ENCODE measurements at regions not wholly inside any gene's neighbourhood (a gene's known extent, or its start where the extent isn't known, plus 50 kb on each side); places are given as distances from the start of the nearest gene placed in this dataset.

DNA sequence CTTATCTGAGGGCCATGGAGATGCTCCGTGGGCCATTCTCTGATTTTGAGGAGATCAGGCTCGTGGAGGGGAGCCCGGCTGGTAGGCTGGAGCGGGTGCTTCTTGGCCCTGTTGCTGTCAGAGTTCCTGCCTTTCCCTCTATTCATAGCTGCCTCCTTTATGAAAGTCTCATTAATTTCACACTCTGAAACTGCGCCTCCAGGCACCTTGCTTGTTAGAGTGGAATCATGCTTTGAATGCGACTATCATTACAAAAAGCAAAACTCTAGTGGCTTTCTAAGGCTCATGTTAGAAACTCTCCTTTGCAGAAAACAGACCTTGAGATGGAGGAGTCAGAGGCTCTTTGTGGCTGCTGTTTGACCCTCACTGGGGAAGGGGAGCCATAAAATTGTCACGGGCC is 131.0 kb upstream of the SNTG2 start:
- DNase-seq (ENCODE audit: extremely low spot score), result no peak
- Histone ChIP-seq H3K4me1 (ENCODE audit: insufficient read depth) (no peaks in the 10 kb centered on the region), H3K36me3 (ENCODE audit: insufficient read depth) (no peaks in the 10 kb centered on the region), H3K4me3 (ENCODE audit: low read depth, low read length) (no peak overlapping the region), H3K27ac (ENCODE audit: low read depth) (no peak overlapping the region)
- WGBS, result 92% methylated on average over 7 of the region's 7 CpGs

DNA sequence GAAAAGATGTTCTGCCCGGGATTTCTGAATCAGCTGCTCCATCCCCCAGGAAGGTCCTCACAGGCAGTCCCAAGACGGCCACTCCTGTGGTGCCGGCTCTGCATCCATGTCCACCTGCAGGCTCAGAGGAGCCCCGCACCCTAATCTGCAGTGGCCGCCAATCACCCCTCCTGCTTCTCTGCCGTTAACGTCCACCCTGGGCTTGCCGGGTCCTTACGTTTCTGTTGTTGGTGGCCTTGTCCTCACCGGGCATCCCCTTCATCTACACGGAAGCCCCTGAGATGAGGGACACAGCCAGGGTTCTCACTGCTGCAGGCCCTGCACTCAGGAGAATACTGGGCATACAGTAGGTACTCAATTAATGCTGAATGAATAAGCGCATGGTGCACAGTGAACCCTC is 131.5 kb upstream of the SNTG2 start:
- WGBS, result 91% methylated on average over 12 of the region's 12 CpGs
- no peak for DNase-seq (ENCODE audit: extremely low spot score)

DNA sequence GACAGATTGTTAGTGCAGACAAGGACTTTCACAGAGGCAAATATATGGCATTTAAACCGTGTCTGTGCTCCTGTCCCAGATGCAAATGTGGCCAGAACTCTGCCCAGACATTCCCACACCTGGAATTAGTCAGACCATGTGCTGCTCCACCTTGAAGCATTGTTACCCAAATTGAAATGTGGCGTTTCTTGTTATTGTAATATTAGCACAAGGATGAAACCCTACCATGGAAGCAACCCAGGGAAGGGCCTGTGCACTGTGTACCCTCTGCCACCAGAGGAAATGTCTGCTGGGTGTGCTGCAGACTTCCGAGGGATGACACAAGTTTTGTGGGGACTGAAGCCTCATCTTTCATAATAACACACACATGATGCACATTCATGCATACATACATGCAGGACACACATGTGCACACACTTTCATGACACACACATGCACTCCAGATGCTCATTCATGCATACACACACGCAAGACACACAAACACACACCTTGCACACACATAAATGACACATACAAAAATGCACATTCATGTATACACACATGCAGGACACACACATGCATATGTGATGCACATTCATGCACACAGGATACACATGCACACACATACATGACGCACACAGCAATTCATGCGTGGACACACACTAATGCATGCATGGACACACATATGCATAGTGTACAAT is 133.2 kb upstream of the SNTG2 start:
- H3K4me3 ChIP-seq (ENCODE audit: low read depth, low read length), result no peak overlapping the region
- DNase-seq (ENCODE audit: extremely low spot score), result no peak
- H3K36me3 ChIP-seq (ENCODE audit: insufficient read depth), result no peaks in the 10 kb centered on the region
- no peak overlapping the region for H3K27ac ChIP-seq (ENCODE audit: low read depth)
- WGBS, result 83% methylated on average over 6 of the region's 6 CpGs
- H3K4me1 ChIP-seq (ENCODE audit: insufficient read depth), result no peaks in the 10 kb centered on the region

More for the DNA sequence above, 131.5 kb upstream of the SNTG2 start:
- Histone ChIP-seq H3K4me1 (ENCODE audit: insufficient read depth) (no peaks in the 10 kb centered on the region), H3K36me3 (ENCODE audit: insufficient read depth) (no peaks in the 10 kb centered on the region), H3K27ac (ENCODE audit: low read depth) (no peak overlapping the region), H3K4me3 (ENCODE audit: low read depth, low read length) (no peak overlapping the region)

DNA sequence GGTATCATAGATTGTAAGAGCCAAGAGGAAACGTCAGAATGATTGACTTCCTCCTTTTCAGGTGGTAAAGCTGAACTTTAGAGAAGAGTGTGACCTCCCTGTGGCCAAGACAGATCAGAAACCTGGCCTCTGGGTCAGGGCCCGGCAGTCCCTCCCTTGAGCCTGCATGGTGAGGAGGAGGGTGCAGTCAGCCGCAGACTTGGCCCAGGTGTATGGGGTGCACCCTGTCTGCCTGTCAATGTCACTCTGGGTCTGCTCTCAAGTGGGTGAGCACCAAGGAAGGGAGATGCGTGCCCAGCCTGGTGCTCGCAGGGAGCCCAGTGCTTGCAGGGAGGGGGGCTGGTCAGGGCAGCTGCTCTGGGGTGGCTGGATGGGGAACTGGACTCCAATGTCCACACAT is 134.4 kb upstream of the SNTG2 start:
- WGBS, result 85% methylated on average over 5 of the region's 5 CpGs
- no peak for DNase-seq (ENCODE audit: extremely low spot score)
- no peaks in the 10 kb centered on the region for H3K4me1 ChIP-seq (ENCODE audit: insufficient read depth)
- H3K36me3 ChIP-seq (ENCODE audit: insufficient read depth), result no peaks in the 10 kb centered on the region
- no peak overlapping the region for H3K27ac ChIP-seq (ENCODE audit: low read depth)
- H3K4me3 ChIP-seq (ENCODE audit: low read depth, low read length), result no peak overlapping the region

DNA sequence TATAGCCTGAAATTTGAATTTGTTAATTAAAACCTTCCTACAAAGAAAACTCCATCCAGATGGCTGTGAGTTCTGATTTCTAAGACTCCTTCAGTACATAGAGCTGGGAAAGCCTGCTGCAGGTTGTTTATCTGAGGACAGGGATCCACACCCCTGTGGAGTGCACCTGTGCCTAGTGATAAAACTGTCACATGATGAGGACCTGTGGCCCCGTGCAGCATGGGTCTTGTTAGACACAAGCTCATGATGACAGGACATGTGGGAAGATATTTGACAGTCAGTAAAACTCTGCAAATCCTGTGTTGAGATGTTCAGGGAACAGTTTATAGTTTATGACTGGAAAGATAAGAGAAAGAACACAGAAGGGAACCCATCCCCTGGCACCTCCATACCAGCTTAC is 133.2 kb upstream of the TMEM18 start:
- Histone ChIP-seq H3K36me3 (ENCODE audit: insufficient read depth) (no peaks in the 10 kb centered on the region), H3K4me3 (ENCODE audit: low read depth, low read length) (no peak overlapping the region), H3K4me1 (ENCODE audit: insufficient read depth) (no peaks in the 10 kb centered on the region), H3K27ac (ENCODE audit: low read depth) (no peak overlapping the region)
- 21% methylated on average over 1 of the region's 1 CpG for WGBS
- no peak for DNase-seq (ENCODE audit: extremely low spot score)

DNA sequence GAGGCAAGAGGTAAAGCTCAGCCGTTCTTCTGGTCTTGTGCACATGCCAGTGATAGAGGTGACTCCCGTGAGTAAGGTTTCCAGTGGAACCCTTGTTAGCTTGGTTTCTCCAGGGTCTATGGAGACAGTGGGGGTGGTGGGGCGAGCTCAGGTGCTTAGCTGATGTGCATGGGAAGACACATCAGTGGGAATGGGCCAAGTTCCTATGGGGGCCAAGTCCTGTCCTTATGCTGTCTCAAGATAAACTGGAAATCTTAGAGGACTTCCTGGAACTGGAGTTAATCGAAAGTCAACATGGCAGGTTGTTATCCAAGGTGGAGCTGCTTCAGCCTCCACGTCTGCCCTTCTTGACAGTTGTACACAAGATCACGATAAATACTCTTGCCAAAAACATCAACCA is 130.1 kb upstream of the TMEM18 start:
- H3K4me1 ChIP-seq (ENCODE audit: insufficient read depth), result no peaks in the 10 kb centered on the region
- H3K27ac ChIP-seq (ENCODE audit: low read depth), result no peak overlapping the region
- WGBS, result 82% methylated on average over 6 of the region's 6 CpGs
- no peak for DNase-seq (ENCODE audit: extremely low spot score)
- no peak overlapping the region for H3K4me3 ChIP-seq (ENCODE audit: low read depth, low read length)
- H3K36me3 ChIP-seq (ENCODE audit: insufficient read depth), result no peaks in the 10 kb centered on the region

DNA sequence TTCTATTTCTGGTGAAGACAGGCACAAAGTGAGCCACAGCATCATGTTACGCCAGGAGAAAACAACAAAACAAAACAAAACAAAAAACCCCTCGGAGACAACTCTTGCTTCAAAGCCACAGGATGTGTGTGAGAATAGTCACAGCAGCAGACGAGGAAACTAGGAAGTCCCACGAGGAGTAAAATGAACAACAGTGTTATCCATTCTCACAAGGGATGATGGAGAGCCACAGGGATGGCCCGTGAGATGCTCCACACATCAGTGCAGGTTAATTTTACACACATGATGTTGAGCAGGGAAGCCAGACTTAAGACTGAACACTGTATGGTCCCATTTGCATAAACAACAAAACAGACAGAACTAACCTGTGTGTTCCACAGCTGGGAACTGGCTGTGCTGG is 128.5 kb upstream of the TMEM18 start:
- no peak for DNase-seq (ENCODE audit: extremely low spot score)
- H3K27ac ChIP-seq (ENCODE audit: low read depth), result no peak overlapping the region
- WGBS, result 77% methylated on average over 5 of the region's 5 CpGs
- no peaks in the 10 kb centered on the region for H3K36me3 ChIP-seq (ENCODE audit: insufficient read depth)
- H3K4me1 ChIP-seq (ENCODE audit: insufficient read depth), result no peaks in the 10 kb centered on the region
- no peak overlapping the region for H3K4me3 ChIP-seq (ENCODE audit: low read depth, low read length)

DNA sequence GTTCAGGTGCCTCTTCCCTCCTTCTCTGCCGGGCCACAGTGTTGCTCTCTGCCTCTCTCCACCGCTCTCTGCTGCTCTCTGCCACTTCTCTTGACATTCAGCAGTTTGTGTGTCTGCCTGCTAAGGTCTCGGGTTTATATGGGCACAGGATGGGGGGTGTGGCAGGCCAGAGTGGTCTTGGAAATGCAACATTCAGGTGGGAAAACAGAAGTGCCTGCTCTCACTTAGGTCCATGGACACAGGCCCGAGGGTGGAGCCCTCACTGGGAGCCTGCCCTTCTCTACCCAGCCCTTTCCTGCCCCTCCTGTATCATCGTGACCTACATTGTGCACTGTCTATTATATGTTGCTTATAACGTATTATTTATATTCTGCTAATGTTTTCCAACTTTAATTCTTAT is 120.8 kb upstream of the TMEM18 start:
- WGBS, result 60% methylated on average over 6 of the region's 6 CpGs
- Histone ChIP-seq H3K4me1 (ENCODE audit: insufficient read depth) (no peaks in the 10 kb centered on the region), H3K36me3 (ENCODE audit: insufficient read depth) (no peaks in the 10 kb centered on the region), H3K4me3 (ENCODE audit: low read depth, low read length) (no peak overlapping the region), H3K27ac (ENCODE audit: low read depth) (no peak overlapping the region)
- DNase-seq (ENCODE audit: extremely low spot score), result no peak

DNA sequence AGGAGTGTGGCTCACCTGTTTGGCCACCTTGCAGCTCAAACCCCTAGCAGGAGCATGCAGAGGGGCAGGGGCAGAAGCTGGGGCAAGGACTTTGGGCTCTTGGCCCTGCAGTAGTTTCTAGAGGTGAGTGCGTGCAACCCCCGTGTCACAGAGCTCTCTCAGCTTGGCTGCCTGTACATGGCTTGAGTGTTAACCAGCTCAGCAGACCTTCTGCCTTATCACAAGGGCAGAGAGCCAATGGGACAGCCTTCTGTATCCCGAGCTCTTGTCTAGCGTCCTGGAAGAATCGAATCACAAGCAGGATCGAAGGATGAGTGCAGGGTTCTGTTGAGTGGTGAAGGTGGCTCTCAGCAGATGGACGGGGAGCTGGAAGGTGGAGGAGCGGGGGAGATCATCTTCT is 120.3 kb upstream of the TMEM18 start:
- WGBS, result 65% methylated on average over 8 of the region's 8 CpGs

DNA sequence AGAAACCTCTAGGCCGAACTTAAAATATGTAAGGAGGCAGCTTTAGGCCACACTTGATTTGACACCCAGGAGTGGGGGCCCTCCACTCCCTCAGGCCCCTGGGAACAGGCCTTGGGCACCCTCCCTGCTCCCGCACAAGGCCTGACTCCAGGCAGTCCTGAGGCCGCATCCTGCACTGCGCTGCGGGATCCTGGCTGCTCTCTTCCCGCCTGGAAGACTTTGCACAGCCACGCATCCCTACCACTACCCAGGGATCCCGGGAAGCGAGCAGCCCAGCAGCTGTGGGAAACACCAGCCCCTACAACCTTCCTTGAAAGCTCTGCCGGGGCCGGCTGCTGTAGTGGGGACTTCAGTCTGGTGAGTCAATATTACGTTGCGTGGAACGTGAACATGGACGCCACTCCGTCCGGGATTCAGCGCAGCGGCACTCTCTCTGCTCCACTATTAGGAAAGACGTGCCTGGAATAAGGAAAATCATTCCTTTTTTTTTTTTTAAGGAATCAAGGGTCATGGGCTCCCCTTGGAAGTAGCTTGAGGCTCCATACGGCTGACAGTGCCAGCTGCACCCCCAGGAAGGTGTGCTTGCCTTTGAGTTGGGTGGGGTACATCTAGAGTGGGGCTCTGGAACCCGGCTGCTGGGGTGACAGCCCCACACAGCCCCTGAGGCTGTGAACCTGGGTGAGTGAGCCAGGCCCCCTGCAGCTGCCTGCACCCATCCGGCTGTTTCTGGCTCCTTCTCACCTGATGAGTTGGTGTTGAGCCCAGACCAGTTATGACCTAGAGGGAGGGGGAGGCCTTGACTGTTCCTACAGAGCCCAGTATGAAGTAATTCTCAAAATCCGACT is 119.2 kb upstream of the TMEM18 start:
- no peak overlapping the region for H3K4me3 ChIP-seq (ENCODE audit: low read depth, low read length)
- no peaks in the 10 kb centered on the region for H3K4me1 ChIP-seq (ENCODE audit: insufficient read depth)
- DNase-seq (ENCODE audit: extremely low spot score), result no peak
- no peak overlapping the region for H3K27ac ChIP-seq (ENCODE audit: low read depth)
- H3K36me3 ChIP-seq (ENCODE audit: insufficient read depth), result no peaks in the 10 kb centered on the region
- 88% methylated on average over 24 of the region's 24 CpGs for WGBS

More for the DNA sequence above, 120.3 kb upstream of the TMEM18 start:
- Histone ChIP-seq H3K36me3 (ENCODE audit: insufficient read depth) (no peaks in the 10 kb centered on the region), H3K4me1 (ENCODE audit: insufficient read depth) (no peaks in the 10 kb centered on the region), H3K4me3 (ENCODE audit: low read depth, low read length) (no peak overlapping the region), H3K27ac (ENCODE audit: low read depth) (no peak overlapping the region)
- DNase-seq (ENCODE audit: extremely low spot score), result no peak

DNA sequence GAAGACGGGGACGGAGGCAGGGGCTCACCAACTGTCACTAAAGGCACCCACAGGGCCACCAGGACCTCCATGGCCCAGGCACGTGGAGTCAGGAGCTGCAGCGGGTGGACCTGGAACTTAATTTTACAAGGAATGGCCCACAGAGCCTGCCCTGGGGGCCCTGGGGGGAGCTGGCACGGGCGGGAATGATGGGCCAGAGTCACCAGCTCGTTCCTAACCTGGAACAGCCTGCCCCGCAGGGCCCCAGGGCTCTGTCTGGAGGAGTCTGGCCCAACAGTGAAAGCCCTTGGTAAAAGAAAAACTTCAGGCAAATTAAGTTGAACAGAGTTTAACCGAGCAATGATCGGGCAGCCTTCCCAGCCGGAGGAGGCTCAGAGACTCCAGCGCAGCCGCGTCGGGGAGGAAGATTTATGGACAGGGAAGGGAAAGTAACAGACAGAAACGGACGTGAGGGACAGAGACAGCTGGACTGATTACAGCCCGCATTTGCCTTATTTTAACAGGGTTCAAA is 118.4 kb upstream of the TMEM18 start:
- H3K4me3 ChIP-seq (ENCODE audit: low read depth, low read length), result no peak overlapping the region
- H3K36me3 ChIP-seq (ENCODE audit: insufficient read depth), result no peaks in the 10 kb centered on the region
- H3K27ac ChIP-seq (ENCODE audit: low read depth), result no peak overlapping the region
- H3K4me1 ChIP-seq (ENCODE audit: insufficient read depth), result no peaks in the 10 kb centered on the region
- WGBS, result 63% methylated on average over 18 of the region's 18 CpGs
- DNase-seq (ENCODE audit: extremely low spot score), result no peak

DNA sequence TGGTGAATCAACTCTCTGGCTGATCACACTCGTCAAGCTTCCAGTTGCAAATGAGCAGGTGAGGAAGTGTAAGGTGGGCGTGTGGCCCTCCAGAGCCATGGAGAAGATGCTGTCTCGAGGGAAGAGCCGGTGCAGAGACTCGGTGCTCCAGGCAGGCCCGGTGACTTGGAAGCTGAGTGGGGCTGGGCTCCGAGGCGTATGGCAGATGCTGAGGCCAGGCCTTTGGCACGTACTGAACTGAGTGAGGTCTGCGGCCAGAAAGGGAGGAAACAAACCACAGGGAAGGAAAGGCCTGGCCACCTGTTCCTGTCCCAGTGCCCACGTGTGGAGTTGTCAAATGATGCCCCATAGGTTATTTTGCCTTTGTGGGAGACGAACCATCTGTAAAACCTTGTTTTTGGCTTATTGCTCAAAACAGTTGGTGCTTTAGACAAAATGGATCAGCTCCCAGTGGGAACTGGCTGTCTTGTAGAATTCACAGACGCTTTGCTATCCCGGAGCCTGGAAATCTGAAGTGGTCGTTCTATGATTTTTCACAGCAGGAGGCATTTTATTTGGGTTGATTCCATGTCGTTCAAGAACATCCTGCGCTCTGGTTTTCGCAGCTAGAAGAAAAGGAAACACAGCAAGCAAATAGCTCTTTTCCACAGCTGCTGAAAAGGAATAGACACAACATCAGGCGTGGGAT is 117.5 kb upstream of the TMEM18 start:
- Histone ChIP-seq H3K36me3 (ENCODE audit: insufficient read depth) (no peaks in the 10 kb centered on the region), H3K27ac (ENCODE audit: low read depth) (no peak overlapping the region), H3K4me3 (ENCODE audit: low read depth, low read length) (no peak overlapping the region), H3K4me1 (ENCODE audit: insufficient read depth) (no peaks in the 10 kb centered on the region)
- WGBS, result 69% methylated on average over 19 of the region's 19 CpGs
- DNase-seq (ENCODE audit: extremely low spot score), result no peak

DNA sequence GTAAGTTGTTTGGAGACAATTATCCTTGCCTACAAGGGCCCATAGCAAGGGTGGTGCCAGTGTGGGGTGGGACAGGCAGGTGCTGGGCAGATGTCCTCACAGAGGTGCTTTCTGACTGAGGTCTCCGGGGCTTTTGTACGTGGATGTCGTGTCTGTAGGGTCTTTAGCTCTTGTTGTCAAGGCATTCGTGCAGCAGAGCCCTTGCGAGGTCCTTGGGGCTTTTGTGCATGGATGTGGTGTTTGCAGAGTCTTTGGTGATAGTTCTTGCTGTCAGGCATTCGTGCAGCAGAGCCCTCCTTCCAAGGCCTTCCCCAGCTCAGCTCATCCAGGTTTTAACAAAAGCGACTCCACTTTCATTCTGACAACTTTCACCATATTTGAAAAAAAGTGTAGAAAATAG is 116.0 kb upstream of the TMEM18 start:
- 89% methylated on average over 7 of the region's 7 CpGs for WGBS
- no peaks in the 10 kb centered on the region for H3K4me1 ChIP-seq (ENCODE audit: insufficient read depth)
- H3K36me3 ChIP-seq (ENCODE audit: insufficient read depth), result no peaks in the 10 kb centered on the region
- no peak overlapping the region for H3K27ac ChIP-seq (ENCODE audit: low read depth)
- no peak overlapping the region for H3K4me3 ChIP-seq (ENCODE audit: low read depth, low read length)
- no peak for DNase-seq (ENCODE audit: extremely low spot score)

DNA sequence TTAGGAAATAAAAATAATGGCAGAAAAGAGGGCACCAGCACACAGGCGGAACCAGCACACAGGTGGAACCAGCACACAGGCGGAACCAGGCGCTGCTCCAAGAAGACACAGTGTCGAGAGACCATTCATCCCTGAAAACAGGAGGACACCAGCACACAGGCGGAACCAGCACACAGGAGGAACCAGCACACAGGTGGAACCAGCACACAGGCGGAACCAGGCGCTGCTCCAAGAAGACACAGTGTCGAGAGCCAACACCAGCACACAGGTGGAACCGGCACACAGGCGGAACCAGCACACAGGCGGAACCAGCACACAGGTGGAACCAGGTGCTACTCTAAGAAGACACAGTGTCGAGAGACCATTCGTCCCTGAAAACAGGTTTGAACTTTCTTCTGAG is 115.5 kb upstream of the TMEM18 start:
- Histone ChIP-seq H3K4me3 (ENCODE audit: low read depth, low read length) (no peak overlapping the region), H3K36me3 (ENCODE audit: insufficient read depth) (no peaks in the 10 kb centered on the region), H3K27ac (ENCODE audit: low read depth) (no peak overlapping the region), H3K4me1 (ENCODE audit: insufficient read depth) (no peaks in the 10 kb centered on the region)
- WGBS, result 95% methylated on average over 13 of the region's 13 CpGs
- DNase-seq (ENCODE audit: extremely low spot score), result no peak
